SKM-1 (cell line): ENCODE measurements at regions not wholly inside any gene's neighbourhood (a gene's known extent, or its start where the extent isn't known, plus 50 kb on each side); places are given as distances from the start of the nearest gene placed in this dataset.

Experiments used
- DNase-seq: peaks from one replicate; lab custom pipeline; 2025; ENCODE audit not compliant: unreplicated experiment; lab: John Stamatoyannopoulos, UW

DNA sequence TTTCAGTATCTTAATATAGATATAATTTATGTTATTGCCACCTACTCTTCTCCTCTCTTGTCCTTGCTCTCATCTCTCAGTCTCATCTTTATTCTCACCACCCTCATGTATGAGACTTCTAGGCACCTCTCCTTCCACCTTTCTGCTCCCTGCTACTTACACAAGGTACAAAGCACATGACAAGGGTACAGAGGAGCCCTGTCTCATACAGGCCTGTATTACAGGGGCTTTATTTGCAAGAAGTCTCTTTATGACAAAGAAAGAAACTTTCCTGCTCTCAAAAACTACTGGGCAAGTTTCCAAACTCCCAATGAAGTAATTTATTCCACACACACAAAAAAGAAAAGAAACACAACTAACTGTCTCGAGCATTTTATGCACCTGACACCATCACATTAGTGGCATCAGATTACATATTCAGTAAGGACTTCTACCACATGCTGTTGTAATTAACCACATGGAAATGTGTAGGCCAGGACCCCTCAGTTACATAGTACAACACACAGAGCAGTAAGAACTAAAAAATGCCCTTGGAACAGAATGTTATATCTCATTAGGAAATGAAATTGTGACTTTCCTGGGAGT is 253.1 kb downstream of the FZD1 start:
- DNase-seq = no peak

DNA sequence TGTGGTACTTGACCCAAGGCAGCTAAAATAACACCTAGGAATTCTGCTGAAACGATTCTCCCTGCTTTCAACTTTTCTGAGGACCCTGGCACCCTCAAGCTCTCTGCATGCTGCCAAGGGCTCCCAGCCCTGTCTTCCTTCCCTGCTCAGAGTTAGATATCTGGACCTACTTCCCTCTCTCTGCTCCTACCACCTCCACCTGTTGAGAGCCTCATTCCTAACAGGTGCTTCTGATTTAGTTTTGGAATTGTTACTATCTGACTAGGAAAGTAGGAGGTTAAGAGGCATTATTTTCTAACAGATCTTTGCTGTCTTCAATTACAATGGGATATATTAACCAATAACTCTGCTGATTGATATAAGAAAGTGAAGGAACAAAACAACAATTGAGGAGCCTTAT is 253.8 kb downstream of the FZD1 start:
- no peak for DNase-seq

DNA sequence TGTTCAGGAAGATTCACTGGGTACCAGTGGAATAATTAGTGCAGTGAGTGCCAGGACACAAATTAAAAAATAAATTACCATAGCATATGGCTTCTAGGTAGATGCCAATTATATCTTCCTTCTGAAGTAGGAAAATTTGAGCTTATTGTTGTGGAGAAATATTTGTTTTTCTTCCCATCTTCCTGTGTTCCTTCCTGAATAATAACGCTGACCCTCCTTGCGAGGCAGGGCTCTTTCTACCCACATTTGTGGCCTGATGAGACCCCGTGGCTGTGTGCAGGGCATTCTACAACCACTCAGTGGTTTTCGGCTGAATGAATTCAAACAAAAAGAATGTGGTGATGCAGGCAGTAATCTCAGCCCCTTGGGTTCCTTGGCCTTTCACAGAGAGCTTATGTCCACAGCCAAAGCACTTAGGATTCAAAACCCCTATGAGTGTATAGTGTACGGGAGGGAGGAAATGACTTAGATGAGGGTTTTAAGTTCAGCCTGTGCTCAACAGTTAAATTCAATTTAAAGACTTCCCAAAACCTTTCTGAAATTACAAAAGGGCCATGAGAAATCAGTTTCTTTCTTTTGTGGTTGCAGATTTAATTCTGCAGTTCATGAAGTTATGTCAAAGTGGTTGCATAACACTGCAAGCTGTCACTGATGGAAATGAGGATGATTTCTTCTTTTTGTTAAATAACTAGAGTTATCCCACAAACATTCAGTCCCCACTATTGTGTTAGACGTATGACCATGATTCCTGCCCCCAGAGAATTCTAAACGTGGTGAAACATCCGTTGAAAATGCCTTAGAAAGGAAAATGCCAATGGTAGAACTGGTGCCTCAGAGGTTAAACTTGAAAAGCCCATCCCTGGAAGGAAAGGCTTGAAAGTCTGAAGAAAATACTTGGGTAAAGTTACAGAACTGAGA is 255.3 kb downstream of the FZD1 start:
- no peak for DNase-seq

DNA sequence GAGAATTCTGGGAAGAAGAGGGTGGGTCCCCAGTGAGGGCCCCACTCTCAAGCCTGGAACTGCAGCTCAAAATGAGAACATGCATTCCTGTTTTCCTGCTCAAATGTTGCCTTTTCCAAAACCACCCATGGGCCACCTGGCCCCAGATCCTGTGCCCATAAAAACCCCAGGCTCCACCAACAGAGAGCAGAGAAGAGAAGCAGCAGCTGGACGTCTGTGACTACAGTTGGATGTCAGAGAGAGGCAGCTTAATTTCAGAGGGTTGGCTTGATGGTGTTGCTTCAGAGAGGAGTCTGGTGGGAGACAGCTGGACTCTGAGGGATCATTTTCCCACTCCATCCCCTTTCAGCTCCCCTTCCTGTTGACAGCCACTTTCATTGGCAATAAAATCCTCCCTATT is 256.4 kb downstream of the FZD1 start:
- no peak for DNase-seq

DNA sequence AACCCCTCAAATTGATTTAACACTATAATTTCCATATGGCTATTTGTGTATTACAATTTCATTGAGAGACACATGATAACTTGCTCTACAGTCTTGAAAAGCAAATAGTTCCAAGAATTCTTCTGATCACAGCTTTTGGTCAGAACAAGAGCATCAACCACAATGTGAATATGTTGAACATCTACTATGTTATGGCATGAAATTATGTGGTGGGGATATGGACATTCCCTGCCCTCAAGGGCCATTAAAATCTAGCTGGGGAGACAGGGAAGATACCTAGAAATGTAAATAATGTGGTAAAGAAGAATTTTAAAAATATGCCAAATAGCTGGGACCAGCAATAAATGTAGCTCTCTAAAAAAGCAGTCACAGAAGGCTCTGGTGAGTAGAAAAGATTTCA is 262.2 kb downstream of the FZD1 start:
- no peak for DNase-seq

DNA sequence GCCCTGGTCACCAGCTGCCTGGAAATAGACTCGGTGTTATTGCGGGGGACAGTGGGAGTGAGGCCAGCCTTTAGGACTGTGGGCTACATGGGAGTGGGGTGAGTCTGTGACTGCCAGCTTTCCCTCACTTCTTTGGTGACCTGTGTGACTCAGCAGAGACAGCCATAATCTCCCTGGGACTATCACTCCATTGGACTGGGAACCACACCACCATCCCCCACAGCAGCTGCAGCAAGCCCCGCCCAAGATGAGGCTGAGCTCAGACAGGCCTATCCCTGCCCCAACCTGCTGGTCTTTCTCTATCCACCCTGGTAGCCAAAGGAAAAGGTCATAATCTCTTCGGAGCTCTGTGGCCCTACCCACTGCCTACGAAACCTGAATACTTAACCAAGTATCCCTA is 263.2 kb downstream of the FZD1 start:
- DNase-seq = no peak

DNA sequence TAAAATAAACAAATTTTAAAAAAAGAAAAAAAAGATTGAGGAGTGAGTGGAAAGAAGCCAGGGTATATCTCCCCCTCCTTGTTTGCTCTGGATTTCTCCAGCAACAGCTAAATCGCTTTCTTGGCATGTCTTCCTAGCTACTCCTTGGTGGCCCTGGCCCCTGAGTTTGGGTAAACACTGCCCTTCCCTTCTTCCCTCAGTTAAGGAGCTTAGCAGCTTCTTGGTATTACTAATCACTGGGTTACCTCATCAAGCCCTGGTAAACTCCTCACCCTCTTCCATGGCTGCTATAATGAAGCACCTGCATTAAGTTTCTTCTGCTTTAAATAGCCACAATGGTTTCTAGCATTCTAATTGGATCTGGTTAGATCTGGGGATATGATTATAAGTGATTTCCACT is 269.8 kb downstream of the FZD1 start:
- no peak for DNase-seq

DNA sequence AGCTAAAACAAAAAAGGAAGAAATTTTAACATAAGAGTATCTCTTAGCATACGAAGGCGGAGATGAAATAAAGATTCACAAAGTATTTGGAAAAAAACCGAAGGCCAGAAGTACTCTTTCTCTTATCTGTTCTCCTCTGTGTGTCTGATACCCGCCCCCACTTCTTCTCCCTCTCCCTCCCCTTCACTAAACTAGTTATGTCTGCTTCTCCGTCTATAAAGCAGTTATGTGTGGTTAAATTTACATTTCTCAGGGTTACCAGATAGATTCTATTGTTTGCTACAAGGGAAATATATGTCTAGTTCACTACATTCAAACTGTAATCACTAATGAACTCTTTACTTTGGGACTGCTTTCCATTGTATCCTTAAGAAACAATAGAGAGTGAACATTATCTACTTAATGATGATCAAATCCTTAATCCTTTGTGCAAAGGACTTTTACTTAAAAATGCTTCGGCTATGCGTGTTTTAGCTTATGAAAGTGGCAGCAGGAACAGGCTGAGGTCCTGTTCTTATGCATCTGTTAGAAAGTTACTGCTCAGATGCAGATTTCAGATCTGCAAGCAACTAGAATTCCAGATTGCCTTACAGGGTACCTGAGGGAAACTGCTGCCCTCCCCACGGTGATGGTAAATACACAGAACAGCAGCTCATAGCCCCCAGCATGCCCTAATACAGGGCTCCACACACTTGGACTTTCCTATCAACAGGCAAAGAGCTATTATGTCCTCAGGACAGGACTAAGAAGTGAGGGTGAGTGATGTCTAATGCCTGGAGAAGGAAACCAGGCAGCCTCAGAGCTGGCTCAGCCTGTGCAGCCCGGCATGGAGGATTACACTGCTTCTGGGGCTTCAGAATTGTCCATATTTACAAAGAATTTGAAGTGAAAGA is 273.3 kb downstream of the FZD1 start:
- DNase-seq = no peak

DNA sequence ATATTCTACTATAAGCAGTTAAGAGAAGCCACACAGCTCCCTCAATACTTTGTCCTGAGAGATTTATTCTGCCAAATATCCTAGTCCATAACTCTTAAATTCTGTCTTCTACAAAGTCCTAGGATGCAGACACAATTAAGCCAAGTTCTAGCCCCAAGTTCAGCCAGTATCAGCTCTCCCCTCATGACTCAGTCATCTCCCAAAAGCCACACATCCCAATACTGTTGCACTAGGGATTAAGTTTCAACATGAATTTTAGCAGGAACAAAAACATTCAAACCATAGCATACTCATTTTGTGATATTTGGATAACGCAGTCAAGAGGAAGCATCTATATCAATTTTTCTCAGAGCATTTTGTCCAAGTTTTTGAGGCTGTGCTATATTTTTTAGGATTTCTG is 277.4 kb downstream of the FZD1 start:
- DNase-seq = no peak

DNA sequence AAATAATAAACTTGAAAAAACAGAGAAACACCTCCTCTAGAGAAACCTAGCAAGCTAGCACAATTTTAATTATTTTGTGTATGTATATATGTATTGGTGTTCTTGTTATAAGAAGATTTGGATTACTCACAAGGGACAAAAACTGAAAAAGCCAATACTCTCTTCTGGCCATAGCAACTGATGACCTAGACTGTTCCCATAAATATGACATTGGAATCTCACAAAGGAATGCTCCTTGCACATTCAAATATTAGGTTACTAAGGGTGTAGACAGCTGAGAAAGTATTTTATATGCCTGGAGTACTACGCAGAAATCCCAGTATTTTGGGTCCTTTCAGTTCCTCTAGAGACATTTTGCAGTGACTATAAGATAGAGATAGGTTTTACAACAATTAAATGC is 279.4 kb downstream of the FZD1 start:
- DNase-seq = no peak

DNA sequence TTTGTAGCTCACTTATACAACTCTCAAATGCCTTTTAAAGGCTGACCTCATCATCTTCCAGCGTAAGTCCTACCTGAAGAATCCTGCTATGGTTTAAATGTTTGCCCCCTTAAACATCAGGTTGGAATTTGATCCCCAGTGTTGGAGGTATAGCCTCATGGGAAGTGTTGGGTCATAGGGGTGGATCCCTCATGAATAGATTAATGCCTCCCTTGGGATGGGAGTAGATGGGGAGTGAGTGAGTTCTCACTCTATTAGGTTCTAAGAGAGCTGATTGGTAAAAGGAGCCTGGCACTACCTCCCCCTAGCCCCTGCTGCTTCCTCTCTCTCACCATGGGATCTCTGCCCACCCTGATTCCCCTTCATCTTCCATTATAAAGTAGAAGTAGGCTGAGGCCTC is 285.6 kb downstream of the FZD1 start:
- no peak for DNase-seq

DNA sequence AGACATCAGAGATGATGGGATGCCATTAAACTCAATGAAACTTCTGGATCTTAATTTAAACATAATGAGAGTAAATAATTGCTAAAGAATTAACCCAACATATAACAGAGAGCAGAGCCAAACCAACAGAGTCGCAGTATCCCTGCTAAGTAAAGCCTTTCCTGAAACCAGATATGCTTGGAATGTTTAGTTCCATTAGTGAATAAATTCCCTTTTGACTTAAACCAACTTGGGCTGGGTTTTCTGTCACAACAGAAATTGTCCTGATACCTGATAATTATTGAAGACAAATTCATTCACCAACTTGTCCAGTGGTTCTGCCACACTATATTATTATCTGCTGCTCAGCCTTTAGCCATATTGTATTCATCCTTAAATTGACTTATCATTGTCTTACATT is 286.7 kb downstream of the FZD1 start:
- no peak for DNase-seq

DNA sequence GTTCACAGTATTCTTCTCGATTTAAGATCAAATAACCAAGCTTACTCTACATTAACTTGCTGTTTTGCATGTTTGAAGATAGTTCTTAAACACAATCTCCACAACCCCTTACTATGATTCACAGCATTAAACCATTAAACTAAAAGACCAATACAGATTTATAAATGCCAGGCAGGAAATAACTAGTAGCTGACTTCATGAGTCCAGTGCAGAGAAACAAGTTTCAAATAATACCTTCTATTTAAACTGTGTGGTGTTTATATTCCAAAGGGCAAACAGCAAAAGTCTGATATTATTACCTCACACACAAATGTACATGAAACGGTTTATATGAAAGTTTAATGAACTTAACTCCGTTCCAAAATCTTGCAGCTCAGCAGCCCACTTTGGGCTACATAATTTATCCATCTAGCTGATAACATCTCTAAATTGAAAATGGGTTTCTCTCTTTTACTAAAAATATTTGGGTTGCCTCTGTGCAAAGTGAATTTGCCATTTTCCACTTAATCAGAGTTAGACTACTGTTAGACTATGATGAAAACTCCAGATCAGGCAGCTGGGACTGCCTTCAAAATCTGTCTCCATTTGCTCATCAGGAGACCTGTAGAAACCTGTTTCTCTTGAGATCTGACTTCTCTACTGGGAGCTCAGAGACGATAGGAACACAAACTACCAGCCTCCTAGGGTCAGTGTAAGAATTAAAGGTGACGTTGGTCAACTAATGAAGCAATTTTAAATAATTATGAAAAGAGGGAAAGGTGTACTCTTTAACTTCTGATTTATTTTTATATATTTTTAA is 287.3 kb downstream of the FZD1 start:
- DNase-seq = no peak

DNA sequence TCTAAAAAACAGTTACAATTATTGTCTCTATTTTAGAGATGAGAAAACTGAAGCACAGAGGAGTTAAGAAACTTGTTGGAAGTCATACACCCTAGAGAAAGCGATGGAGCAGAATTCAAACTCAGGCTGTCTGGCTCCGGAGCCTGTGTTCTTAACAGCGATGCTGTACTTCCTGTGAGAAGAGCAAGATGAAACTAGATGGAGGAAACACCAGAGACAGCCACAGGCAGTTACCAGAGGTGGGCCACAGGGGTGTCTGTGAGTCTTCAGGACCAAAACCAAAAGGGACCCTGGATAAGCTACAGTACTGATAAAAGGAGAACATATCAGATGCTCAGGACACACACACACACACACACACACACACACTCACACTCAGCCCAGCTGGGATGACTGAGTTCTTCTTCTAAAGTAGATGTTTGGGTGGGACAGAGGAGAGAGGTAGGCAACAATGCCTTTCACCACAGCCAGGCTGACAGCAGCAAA is 289.2 kb downstream of the FZD1 start:
- no peak for DNase-seq

DNA sequence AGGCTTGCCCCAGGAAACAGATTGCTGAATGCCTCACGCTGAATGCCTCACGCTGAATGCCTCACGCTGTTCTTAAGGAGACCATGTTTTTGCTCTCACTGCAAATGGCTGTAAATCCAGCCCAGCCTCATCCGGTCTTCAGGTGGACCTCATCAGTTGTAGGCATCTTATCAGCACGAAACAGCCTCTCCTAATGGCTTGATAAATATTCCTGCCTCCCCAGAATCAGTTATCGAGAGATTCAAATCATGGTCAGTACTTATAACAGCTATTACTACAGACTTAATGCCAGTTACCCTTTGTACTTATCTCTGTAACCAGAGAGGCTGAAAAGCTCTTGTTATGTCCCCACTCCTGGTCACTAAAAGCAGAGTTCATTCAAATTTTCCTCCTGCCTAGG is 290.6 kb downstream of the FZD1 start:
- no peak for DNase-seq

DNA sequence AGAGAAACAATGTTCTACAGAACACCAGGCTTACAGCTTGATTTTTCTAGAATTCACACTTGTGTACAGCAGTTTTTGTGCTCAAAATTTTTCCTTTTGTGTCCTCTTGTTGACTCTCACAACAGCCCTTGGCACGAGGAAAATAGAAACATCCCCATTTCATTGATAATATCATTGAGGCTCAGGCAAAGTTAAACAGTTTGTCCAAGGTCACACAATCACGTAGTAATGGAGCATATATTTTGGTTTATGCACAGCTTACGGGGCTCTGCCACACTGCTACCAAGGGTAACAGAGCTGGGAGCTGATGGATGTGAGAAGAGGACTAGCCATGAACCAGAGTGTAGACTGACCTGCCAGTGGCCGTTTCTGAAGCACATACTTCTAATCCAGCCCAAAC is 292.0 kb downstream of the FZD1 start:
- DNase-seq = no peak

DNA sequence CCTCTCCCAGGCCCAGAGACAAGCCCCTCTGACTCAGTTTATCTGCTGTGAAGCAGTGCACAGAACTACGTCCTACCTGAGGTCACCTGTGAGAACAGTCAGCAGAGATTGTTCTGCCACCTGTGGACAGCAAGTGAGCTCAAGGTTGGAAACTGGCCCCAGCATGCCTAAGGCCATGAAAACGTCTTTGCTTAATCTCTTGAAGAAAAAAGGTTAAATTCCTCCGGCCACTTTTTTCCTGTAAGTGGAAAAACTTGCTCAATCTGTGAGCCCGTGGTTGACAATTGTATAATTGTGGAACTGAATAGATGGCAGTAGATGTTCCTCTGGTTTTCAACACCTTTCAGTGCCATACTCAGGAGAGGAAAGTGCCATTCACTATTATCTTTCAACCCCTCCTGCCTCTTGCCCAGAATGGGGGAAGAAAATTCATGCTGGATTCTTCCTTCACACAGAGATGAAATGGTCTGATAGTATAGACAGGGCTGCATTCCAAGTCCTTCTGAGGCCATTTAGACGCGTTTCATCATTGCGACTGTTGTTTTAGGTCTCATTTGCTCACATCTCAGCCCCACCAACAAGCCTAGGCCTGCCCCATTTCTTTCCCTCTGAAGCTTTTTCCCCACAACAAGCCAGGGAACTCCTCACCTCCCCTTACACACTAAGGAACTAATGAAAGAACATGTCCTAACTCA is 292.9 kb downstream of the FZD1 start:
- DNase-seq = no peak

DNA sequence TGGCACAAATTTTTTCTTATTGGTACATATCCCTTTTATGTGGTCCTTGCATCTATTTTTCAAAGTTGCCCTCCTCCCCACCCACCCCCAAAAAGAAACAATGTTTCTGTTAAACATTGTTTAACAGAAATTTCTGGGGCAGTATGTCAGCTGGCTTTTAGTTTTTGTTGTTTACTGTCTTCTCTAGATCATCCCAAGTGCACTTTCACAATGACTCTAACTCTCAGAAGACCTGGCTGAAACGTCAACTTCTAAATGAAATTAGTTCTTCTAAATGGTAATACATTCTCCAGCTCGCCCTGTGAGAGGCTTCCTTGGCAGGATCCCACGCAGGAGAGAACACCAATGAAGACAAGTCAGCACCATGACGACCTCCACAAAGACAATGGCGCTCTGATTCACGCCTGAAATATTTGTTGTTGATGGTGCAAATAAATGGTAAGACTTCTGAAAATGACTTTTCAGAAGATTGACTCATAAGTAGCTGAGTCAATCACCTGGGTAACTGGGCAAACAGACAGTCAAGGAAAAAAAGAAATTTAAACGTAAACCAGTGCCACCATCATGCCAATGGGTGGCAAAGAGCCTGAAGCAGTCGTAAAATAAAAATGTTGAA is 293.7 kb downstream of the FZD1 start:
- no peak for DNase-seq

DNA sequence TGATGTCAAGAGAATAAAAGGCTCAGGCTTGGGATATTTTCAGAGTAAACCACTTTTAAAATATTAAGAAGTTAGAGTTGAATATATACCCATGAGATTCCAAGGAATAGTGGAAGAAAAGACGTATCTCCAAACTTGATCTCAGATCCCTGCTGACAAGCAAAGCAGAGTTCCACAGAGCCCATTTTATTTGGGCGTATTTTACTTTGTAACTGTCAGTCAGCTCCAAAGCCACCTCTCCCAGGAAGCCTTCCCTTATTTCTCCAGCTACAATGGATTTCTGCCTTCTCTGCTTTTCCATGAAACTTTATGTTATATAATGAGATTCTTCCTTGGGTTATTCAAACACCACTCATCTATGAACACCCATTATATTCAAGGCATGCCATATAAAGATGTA is 295.7 kb downstream of the FZD1 start:
- DNase-seq = no peak

DNA sequence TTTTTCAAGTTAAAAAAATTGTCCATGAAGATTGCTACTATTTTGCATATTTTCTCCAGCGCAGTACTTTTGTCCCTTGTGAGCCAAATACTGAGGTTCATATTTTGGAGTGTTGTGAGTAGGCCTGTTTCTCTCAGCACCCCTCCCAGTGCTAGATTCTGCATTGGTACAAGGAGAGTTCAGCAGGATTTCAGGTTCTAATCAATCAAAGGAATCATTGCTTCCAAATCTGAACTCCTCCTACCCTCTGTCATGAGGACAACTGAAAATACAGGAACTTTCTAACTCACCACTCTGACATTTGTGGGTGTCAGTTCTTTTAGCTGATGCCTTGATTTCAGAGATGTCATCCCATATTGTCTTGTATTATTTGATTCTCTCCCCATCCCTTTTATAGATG is 299.9 kb downstream of the FZD1 start:
- no peak for DNase-seq
